GM18519 (cell line): ENCODE measurements at regions not wholly inside any gene's neighbourhood (a gene's known extent, or its start where the extent isn't known, plus 50 kb on each side); places are given as distances from the start of the nearest gene placed in this dataset.
"Not testable (repeated sequence)": the region's sequence is repeated elsewhere in the genome, so short reads cannot be mapped to it uniquely, and the experiment has no call there.

Experiments
- ATAC-seq: cut with Tn5 transposase; IDR thresholded peaks from one replicate; pipeline ENCODE4 v1.9.1; 2021; ENCODE audit warnings: mild to moderate bottlenecking, moderate library complexity; ENCODE audit not compliant: unreplicated experiment, low FRiP score

DNA sequence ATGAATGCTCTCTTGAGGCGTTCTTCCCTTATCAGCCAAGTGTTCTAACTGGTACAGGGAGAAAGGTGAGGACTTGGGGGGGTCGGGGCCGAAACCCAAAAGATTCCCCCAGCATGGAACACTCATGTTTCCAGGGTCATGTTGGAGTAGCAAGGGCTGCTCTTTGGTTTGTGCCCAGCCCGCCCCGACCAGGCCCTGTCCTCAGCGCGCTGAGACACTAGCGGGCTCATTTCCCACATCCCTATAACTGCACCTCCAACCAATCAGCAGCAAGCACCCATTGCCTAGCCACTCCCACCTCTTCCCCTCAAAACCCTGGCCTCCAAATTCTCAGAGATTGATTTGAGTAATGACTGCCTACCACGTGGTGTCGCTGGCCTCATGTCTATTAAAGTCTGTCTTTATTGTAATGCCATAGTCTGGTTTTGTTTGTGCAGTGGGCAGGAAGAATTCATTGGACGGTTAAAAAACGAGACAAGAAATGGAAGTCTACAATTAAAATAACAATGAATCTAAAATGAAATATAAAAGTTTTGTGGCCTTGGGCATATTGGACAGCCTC, 1928.4 kb downstream of the STIM2 start:
- ATAC-seq: no peak

DNA sequence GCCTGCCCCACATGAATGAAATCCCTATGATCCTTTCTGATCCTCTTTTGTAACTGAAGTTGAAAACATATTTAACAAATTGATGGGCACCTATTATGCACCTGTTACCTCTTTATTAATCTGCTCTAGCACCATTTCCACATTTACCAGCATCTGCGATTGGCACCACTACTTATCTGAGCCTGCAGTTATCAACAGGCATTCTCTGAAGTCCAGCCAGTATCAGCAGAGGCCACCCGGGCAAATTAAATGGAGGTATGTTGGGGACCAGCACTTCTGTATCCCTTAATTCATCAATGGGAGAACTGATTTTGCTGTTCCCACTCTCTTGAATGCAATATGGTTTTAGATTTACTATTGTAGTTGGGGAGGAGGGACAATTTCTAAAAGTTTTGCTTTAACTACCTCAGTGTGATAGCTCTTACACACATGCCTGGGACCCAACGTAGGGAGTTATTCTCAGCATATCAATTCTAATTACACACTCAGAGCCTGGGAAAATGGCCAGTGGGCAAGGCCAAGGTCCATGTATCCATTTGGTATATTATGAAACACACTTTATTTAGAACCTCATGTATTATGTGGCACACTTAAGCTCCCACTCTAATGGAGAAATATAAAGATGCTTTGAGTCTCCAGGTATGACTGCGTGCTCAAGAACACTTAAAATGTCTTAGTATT, 1927.1 kb upstream of the PCDH7 start:
- no peak for ATAC-seq

DNA sequence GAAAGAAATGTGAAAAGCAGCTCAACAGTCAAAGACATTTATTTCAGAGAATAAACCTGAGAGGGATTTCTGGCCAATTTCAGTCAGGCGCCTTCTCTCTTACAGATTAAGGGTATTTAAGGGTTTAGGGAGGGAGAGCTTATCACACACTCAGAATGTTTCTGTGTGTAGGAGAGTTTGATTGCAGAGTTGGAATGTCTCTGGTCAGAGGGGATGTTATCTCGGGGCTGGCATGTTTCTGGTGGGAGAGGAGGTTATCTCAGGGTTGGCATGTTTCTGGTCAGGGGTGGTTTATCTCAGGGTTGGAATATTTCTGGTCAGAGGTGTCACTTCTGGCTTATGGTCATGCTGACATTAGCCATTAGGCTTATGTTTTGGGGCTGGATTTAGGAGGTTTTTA, 1920.5 kb upstream of the PCDH7 start:
- ATAC-seq: no peak

DNA sequence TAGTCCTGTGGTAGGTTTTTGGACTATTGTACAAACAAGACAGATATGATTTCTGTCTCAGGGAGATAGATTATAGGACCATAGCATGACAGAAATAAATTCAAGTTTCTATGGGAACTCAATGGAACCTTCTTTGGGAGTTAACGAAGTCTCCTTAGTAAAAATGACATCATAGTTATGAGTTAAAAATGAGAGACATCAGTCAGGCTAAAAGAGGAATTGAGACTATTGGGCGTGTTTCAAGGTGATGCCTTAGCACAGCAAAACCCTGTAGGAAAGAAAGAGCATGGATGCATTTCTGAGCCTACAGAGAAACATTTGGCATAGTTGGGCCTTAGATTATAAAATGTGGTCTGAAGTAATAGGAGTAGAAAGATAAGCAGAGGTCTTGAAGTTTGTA, 1909.1 kb upstream of the PCDH7 start:
- ATAC-seq: no peak

DNA sequence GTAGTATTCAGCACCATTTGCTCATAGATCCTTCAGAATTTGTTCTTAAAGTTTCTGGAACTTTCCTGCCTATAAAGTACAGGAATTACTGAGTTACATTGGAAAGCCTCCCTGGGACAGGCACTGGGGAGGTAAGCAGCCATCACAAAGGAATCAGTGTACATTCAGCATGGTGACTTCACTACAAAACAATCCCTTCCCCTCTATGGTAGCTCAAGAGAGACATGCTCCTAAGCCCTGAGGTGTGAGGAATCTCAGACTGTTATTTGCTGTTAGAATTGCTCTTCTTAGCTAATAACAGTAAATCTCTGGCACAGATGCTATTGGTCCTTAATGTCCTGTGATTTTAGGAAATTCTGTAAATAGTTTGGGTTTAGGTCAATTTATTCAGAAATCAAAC, 1898.0 kb upstream of the PCDH7 start:
- no peak for ATAC-seq

DNA sequence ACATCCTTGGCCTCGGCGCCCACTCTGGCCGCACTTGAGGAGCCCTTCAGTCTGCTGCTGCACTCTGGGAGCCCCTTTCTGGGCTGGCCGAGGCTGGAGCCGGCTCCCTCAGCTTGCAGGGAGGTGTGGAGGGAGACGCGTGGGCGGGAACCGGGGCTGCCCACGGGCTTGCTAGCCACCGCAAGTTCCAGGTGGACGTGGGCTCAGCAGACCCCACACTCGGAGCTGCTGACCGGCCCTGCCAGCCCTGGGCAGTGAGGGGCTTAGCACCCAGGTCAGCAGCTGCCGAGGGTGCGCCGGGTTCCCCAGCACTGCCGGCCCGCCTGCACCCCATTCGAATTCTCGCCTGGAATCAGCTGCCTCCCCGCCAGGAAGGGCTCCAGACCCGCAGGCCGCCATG, 1892.3 kb upstream of the PCDH7 start:
- no peak for ATAC-seq

DNA sequence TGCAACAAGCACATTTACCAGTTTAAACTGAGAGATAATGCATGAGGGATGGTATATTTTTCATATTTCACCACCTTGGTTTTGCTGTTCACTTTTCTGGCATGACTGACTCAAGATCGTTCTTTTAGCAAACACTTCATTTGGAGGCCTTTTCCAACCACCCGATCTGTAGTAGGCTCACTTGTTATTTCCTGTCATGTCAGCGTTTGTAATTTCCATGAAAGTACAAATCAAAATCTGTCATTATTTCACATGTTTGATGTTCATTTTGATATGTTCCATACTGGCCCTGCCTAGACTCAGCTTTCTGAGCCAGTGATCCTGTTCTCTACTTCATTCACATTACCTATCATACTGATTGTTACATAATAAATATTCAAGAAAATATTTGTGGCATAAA, 1888.3 kb upstream of the PCDH7 start:
- no peak for ATAC-seq

DNA sequence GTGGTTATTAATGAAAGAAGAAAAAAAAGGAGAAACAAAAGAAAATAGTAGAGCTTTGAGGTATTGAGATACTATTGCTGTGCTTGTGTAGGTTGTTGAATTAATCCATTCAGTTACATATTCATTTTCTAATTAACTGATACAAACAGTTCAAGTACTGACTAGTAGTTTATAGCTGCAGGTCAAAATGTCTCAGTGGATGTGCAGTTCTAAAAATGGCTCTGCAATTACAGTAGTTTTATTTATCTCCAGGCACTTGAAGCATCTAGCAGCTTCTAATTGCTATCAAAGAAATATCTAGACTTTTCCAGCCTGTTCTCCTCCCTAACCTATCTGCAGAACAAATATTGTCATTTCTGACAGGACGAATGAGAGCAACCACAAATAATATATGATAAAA, 1887.7 kb upstream of the PCDH7 start:
- ATAC-seq: no peak

DNA sequence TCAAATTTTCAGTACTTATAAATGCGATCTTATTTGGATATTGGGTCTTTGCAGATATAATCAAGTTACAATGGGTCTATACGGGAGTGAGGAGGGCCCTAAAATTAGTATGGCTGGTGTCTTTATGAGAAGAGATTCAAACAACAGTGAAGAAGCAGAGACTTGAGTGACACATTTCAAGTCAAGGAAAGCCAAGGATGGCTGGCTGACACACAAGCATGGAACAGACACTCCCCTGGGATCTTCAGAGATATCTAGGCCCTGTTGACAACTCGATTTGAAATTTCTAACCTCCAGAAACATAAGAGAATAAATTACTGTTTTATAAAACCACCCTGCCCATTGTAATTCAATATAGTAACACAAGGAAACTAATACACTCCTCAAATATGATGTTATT, 1886.0 kb upstream of the PCDH7 start:
- ATAC-seq: no peak

DNA sequence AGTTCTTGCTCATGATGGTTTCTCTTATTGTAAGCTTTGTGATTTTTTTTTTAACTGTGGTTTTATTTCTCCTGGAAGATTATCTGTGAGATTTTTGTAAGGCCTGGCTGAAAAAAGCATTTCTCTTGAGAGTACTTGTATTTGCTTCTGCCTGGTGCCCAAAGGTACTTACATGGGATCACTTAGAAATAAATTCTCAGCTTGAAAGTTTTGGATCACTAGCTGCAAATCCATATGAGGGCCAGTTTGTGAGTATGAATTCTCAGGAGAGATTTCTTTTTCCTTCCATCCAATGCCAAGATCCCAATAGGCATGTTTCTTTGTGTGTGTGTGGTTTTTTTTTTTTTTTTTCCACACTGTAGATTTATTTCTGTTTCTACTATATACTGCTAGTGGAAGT, 1884.7 kb upstream of the PCDH7 start:
- no peak for ATAC-seq

DNA sequence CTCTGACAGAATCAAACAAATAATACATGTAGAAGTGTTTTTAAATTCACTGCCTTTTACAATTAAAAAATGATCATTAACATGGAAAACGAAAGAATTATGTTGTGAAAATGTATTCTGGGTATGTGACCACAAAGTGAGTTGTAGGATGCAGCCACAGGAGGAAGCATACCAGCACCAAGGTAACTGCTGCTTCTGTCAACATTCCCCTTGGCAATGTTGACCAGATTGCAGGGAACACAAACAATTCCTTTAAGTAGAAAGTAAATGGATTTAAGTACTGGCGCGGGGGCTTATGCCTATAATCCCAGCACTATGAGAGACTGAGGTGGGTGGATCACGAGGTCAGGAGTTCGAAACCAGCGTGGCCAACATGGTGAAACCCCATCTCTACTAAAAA, 1877.9 kb upstream of the PCDH7 start:
- ATAC-seq: no peak

DNA sequence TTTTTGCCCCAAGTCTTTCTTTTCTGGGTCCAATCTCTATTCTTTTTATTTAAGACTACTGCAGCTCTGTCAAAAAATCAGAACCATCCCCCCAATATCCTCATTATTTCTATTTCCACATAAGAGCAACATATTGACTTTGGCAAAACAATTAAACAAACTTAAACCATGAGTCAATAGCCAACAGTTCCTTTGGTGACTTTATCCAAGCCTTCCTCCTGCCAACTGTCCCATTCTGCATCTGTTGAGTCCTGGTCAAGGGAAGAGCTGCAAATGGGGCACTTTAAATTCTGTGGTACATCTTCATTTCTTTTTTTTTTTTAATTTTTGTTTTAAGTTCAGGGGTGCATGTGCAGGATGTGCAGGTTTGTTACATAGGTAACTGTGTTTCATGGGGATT, 1875.0 kb upstream of the PCDH7 start:
- no peak for ATAC-seq

DNA sequence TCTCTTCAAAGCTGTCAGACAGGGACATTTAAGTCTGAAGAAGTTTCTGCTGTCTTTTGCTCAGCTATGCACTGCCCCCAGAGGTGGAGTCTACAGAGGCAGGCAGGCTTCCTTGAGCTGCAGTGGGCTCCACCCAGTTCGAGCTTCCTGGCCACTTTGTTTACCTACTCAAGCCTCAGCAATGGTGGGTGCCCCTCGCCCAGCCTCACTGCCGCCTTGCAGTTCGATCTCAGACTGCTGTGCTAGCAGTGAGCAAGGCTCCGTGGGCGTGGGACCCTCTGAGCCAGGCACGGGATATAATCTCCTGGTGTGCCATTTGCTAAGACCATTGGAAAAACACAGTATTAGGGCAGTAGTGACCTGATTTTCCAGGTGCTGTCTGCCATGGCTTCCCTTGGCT, 1863.1 kb upstream of the PCDH7 start:
- ATAC-seq: not testable (repeated sequence)

DNA sequence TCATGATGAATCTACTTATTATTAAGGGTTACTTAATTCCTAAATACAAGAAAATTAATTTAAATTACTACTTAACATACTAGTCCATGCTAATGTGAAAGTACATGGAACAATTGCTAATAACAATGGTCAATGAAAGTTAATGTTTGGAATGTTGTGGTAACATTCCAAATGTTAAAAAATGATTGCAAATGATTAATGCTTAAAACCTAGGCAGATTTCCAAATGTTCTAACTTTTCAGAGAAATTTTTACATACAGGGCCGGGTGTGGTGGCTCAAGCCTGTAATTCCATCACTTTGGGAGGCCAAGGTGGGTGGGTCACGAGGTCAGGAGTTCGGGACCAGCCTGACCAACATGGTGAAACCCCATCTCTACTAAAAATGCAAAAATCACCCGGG, 1851.3 kb upstream of the PCDH7 start:
- no peak for ATAC-seq

DNA sequence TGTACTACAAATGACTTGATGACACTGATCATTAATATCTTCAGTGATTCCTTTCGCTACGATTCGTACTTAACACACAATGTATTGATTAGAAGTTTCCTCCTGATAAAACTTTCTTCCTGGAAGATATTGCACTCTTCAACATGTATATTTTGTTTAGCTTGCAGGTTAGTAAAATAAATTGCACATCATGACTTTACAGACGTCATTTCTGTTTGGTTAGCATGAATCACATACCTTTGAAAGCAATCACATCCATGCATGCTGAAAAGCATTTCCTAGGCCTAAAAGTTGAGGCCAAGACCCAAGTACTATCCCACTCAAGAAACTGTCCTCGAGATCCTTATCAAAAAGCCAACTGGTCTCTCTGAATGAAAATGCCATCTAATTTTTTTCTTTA, 1841.0 kb upstream of the PCDH7 start:
- no peak for ATAC-seq

DNA sequence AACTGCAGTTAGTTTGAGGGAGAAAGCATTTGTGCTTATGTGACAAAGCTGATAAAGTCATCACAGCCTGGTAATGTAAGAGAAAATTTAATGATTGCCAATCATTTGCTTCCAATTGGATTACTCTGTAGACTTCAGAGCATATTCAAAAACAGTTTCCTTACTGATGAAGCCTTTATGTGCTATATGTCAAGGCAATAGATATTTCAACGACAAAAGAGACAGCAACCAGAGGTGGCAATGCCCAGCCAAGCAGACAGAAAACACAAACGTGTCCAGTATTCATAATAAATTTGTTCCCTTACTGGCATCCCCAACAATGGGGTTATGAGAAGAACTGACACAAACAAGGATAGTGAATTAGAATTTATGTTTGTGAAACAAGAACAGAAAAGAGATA, 1840.3 kb upstream of the PCDH7 start:
- ATAC-seq: no peak

DNA sequence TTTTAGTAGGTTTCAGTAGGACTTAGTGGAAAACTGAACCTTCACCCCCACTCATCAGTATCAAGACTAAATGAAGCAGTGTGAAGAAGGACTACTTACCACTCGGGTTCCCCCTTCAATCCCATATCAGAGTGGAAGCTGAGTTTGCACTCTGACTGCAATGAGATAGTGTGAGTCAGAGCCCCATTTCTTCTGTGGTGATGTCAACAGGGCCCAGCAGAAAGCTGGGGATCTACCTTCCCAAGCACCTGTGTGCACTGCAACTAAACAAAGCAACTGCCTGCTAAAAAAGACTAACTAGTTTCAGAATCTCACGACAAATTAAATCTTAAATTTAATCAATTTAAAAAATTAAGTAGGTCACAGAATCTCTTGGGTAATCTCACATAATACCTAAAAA, 1837.0 kb upstream of the PCDH7 start:
- no peak for ATAC-seq

DNA sequence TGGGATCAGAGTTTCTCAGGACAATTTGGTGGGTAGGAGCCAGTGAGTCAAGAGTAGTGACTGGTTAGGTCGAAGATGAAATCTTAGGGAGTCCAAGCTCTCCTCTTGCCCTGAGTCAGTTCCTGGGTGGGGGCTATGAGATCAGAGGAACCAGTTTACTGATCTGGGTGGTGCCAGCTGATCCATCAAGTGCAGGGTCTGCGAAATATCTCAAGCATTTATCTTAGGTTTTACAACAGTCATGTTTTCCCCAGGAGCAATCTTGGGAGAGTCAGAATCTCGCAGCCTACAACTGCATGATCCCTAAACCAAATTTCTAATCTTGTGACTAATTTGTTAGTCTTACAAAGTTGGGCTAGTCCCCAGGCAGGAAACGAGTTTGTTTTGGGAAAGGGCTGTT, 1833.2 kb upstream of the PCDH7 start:
- ATAC-seq: no peak

DNA sequence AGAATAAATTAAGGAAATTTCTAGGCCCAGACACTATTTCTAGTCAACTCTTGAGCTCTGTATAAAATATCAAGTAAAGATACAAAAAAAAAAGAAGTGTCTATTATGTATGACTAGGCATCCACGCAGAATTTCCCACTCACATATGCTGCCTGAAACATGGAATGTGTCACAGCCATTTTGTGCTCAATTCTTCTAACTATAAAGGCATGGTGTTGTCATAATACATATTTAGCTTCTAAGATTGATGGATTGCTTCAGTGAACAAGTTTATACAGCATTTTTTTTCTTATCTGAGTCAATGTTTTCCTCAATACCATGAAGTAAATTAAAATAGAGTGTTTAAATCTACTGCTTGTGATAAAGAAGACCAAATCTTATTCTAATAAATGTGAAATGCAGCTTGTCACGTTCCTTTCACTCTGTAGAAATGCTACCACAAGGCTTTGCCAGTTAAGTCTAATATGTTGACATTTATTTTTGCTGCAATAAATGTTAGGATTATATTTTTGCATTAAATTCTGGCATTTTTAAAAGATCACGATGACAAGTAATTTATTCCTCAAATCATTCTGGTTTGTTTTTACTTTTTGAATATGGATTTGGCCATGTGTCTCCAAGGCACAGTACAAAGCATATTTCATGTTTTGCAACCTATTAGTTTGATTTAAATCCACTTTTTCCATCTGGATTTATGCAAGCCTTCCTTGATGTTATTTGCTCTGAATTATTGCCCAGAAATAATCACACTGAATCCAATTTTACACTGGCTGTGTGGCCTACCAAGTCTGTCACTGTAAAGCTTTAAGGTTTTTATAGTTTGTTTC, 1829.0 kb upstream of the PCDH7 start:
- ATAC-seq: no peak

DNA sequence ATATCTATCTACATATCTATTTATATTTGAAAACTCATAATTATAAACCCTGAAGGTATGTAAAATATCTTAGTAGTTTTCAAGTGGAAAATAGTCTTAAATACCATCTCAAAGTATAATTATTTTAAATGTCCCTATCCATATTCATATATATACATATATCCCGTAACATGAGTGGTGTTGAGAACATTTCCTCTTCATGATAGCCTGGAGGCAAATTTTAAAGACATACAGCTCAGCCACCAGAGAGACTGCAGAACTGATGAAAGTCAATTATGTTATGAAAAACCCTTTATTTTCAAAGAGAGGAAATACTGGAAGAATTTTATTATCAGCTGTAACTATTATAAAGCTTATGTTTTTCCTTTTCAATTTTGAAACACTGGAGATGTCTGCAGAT, 1806.7 kb upstream of the PCDH7 start:
- no peak for ATAC-seq

DNA sequence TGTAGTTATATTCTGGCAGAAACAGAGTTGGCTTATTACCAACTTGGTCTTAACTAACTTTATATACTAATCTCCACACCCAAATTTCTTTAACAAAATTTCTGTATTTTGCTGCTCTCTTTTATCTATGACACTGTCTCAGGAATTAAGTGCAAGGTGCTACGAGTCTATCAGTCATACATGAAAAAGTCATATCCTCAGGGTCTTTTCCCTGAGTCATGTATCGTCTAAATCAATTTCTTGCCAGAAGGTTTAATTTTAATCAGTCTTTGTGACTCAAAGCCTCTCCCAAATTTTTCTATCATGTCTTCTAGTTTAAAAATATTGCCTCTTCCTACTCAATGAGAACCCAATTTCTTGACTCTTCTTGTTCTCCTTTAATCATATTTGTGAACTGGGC, 1803.6 kb upstream of the PCDH7 start:
- no peak for ATAC-seq

DNA sequence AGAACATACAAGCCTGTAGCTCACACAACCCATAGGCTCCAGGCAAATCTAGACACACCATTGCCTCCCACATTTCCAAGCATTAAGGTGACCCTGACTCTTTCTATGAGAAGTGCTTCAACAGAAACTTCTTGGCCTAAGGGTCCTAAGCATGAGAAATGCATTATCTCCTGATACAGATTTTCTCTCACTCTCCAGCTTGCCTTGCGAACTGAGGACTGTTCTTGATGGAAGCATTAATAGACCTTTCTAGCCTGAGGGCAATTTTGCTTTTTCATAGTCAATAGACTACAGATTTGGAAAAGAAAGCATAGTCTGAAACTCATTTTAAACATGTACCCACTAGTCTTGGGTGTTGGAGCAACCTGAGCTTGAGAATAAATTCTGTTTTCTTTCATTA, 1801.3 kb upstream of the PCDH7 start:
- ATAC-seq: no peak
